Testis (tissue), 2 donors: ENCODE measurements at regions not wholly inside any gene's neighbourhood (a gene's known extent, or its start where the extent isn't known, plus 50 kb on each side); places are given as distances from the start of the nearest gene placed in this dataset.

Experiments
- DNase-seq: peaks from one replicate; pipeline ENCODE4 v3.0.0-alpha.2; 2019
- H3K27ac ChIP-seq, 2 donors: fragments of 200-600 bp; sonication (generic); one replicate each; pipeline ENCODE4 v1.5.1; 2019
- H3K27me3 ChIP-seq: fragments of 200-600 bp; sonication (generic); one replicate; pipeline ENCODE4 v1.5.1; 2019
- H3K36me3 ChIP-seq: fragments of 200-600 bp; sonication (generic); one replicate; pipeline ENCODE4 v1.5.1; 2017; ENCODE audit warnings: low read depth; ENCODE audit errors: missing control alignments
- H3K4me1 ChIP-seq: fragments of 200-600 bp; sonication (generic); one replicate; pipeline ENCODE4 v1.5.1; 2019
- H3K4me3 ChIP-seq, 2 donors: fragments of 200-600 bp; sonication (generic); one replicate each; pipeline ENCODE4 v1.5.1; 2017 to 2019
- H3K9me3 ChIP-seq: fragments of 200-600 bp; sonication (generic); one replicate; pipeline ENCODE4 v1.5.1; 2017
- POLR2A ChIP-seq: fragments of 450-650 bp; IDR thresholded peaks from one replicate; pipeline ENCODE4 v1.6.1; 2017; ENCODE audit warnings: antibody characterized with exemption, mild to moderate bottlenecking, moderate library complexity
- WGBS, 2 donors: methylation state at CpG; one replicate each; pipeline ENCODE4 v1.1.5; 2018; 5-methylcytosine and 5-hydroxymethylcytosine counted together
- intact Hi-C: fragments of 100-400 bp; cut with DNase I; formaldehyde crosslinking; loops from one replicate; pipeline ENCODE4 v1.15.1; 2023; ENCODE audit warnings: low total_unique reads
- TF ChIP-seq, protein P1 (sequence below), 3 experiments: fragments of 450-650 bp in 2 of 3; fragments of 200-600 bp in 1 of 3; sonication (generic) in 1 of 3; IDR thresholded peaks; one replicate each; pipeline ENCODE4 v1.5.1; 2016 to 2019; ENCODE audit warnings: antibody characterized with exemption in 3 of 3, mild to moderate bottlenecking in 2 of 3, moderate library complexity in 1 of 3

DNA sequence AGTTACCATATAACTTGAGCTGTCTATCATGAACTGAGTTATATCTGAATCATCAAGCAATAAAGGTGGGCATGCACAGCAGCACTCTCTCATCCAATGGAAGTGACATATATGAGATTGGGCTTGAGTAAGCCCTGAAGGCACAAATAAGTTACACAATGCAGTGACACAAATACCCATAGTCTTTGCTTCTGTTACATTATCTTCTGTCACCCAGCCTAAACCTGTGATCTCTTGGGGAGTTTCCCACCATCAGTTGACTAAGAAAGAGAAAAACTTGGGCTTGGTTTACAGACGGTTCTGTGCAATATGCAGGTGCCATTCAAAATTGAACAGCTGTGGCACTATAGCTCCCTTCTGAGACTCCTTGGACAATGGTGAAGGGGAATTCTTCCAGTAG, 138.8 kb upstream of the IL15 start:
- no peaks in the 10 kb centered on the region for H3K9me3 ChIP-seq
- TF ChIP-seq POLR2A: no peak
- TF ChIP-seq, protein P1, sequence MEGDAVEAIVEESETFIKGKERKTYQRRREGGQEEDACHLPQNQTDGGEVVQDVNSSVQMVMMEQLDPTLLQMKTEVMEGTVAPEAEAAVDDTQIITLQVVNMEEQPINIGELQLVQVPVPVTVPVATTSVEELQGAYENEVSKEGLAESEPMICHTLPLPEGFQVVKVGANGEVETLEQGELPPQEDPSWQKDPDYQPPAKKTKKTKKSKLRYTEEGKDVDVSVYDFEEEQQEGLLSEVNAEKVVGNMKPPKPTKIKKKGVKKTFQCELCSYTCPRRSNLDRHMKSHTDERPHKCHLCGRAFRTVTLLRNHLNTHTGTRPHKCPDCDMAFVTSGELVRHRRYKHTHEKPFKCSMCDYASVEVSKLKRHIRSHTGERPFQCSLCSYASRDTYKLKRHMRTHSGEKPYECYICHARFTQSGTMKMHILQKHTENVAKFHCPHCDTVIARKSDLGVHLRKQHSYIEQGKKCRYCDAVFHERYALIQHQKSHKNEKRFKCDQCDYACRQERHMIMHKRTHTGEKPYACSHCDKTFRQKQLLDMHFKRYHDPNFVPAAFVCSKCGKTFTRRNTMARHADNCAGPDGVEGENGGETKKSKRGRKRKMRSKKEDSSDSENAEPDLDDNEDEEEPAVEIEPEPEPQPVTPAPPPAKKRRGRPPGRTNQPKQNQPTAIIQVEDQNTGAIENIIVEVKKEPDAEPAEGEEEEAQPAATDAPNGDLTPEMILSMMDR (IDR thresholded peaks at IDR 0.05): no peak
- DNase-seq: no peak
- H3K27ac ChIP-seq: no peak overlapping the region
- intact Hi-C loops: no loop called here
- WGBS, 2 donors: 79 to 90% methylated on average over 1 of the region's 1 CpG
- H3K36me3 ChIP-seq: no peaks in the 10 kb centered on the region
- no peak overlapping the region for H3K4me3 ChIP-seq
- H3K27me3 ChIP-seq: no peaks in the 10 kb centered on the region
- H3K4me1 ChIP-seq: no peaks in the 10 kb centered on the region

DNA sequence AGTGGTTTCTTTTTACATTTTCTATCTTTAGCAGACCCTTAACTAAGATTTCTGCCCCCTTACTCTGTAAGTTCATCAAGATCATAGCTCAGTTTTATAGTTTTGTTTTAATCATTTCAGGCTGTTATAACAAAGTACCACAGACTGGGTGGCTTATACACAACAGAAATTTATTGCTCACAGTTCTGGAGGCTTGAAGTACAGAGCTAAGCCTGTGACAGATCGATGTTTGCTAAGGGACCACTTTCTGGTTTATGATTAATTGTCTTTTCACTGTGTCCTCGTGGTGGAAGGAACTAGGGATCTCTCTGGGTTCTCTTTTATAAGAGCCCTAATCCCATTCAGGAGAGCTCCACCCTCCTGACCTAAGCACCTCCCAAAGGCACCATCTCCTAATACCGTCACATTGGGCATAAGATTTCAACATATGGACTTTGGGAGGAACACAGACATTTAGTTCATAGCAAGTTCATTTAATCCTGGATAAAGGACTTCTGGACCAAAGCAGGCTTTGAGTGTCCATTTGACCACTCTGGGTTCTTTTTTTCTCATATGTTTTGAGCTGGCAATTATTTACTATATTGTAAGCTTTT, 137.0 kb upstream of the IL15 start:
- Histone ChIP-seq H3K27me3 (no peaks in the 10 kb centered on the region), H3K9me3 (no peaks in the 10 kb centered on the region), H3K4me3 (no peak overlapping the region), H3K4me1 (no peaks in the 10 kb centered on the region), H3K36me3 (no peaks in the 10 kb centered on the region), H3K27ac (no peak overlapping the region)
- DNase-seq: no peak
- intact Hi-C loops: no loop called here
- TF ChIP-seq POLR2A: no peak
- TF ChIP-seq, protein P1 (IDR thresholded peaks at IDR 0.05): no peak
- WGBS, 2 donors: 67 to 74% methylated on average over 3 of the region's 3 CpGs

DNA sequence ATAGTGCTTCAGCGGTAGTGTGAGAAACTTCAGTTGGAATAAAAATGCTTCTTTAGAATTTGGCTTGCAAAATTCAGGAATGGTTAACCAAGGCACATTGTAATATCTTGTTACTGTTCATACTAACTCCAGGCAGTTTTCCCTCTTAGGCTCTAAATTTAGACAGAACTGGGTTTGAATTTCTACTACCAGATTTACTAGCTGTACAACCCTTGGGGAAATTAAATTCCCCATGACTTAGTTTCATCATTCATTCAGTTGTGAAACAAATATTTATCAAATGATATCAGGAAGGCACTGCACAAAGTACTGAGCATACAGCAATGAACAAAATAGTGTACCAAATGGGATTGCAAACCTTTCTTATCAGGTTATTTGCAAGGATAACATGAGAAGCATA, 135.0 kb upstream of the IL15 start:
- no peaks in the 10 kb centered on the region for H3K36me3 ChIP-seq
- WGBS, 2 donors: 76 to 84% methylated on average over 1 of the region's 1 CpG
- intact Hi-C loops: no loop called here
- no peaks in the 10 kb centered on the region for H3K9me3 ChIP-seq
- DNase-seq: no peak
- H3K4me3 ChIP-seq: peak overlapping the region in 1 of 2 donors; percentile 23
- no peak overlapping the region for H3K27ac ChIP-seq
- TF ChIP-seq, protein P1 (IDR thresholded peaks at IDR 0.05): no peak
- no peak for TF ChIP-seq POLR2A
- no peaks in the 10 kb centered on the region for H3K27me3 ChIP-seq
- no peaks in the 10 kb centered on the region for H3K4me1 ChIP-seq

DNA sequence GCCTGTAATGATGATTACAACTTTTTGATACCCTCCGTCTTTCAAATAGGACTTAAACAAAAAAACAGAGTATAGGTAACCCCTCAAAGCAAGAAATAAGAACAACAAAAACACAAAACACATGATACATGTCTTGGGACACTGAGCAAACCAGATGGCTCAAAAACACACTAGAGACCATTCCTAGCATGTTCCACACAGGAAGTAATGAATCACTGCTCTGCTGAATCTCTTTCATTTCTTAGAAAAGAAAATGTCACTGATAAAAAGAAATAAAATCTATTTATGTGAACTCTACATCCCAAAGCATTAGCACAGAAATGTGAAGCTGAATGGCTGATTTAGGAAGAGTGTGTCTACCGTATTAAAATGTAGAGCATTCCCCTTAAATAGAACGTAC, 134.5 kb upstream of the IL15 start:
- Histone ChIP-seq H3K27ac (no peak overlapping the region), H3K9me3 (no peaks in the 10 kb centered on the region), H3K27me3 (no peaks in the 10 kb centered on the region), H3K4me1 (no peaks in the 10 kb centered on the region), H3K36me3 (no peaks in the 10 kb centered on the region), H3K4me3 (no peak overlapping the region)
- intact Hi-C loops: no loop called here
- DNase-seq: no peak
- no peak for TF ChIP-seq POLR2A
- 66 to 67% methylated on average over 3 of the region's 3 CpGs for WGBS, 2 donors

DNA sequence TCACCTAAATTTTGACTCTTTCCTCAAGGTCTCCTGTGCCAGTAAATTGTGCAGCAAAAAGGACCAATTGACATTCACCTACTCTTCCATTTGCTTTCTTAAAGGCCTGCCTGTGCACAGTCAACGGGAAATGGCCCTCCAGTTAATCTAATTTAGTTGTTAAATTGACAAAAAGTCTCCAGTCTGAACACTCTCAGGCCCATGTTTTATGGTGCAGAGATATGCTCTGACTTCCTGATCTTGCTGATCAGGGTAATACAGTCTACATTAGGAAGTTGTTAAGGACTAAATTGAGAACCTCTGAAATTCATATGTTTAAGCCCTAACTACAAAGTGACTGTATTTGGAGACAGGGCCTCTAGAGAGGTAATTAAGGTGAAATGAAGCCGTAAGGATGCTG, 133.6 kb upstream of the IL15 start:
- Histone ChIP-seq H3K27ac (no peak overlapping the region), H3K9me3 (no peaks in the 10 kb centered on the region), H3K36me3 (no peaks in the 10 kb centered on the region), H3K27me3 (no peaks in the 10 kb centered on the region), H3K4me3 (no peak overlapping the region), H3K4me1 (no peaks in the 10 kb centered on the region)
- TF ChIP-seq, protein P1 (IDR thresholded peaks at IDR 0.05): no peak
- no peak for TF ChIP-seq POLR2A
- intact Hi-C loops: no loop called here
- WGBS, 2 donors: 86 to 87% methylated on average over 2 of the region's 2 CpGs
- DNase-seq: no peak
